ENCODE measurements at regions not wholly inside any gene's neighbourhood (a gene's known extent, or its start where the extent isn't known, plus 50 kb on each side); places are given as distances from the start of the nearest gene placed in this dataset.

DNA sequence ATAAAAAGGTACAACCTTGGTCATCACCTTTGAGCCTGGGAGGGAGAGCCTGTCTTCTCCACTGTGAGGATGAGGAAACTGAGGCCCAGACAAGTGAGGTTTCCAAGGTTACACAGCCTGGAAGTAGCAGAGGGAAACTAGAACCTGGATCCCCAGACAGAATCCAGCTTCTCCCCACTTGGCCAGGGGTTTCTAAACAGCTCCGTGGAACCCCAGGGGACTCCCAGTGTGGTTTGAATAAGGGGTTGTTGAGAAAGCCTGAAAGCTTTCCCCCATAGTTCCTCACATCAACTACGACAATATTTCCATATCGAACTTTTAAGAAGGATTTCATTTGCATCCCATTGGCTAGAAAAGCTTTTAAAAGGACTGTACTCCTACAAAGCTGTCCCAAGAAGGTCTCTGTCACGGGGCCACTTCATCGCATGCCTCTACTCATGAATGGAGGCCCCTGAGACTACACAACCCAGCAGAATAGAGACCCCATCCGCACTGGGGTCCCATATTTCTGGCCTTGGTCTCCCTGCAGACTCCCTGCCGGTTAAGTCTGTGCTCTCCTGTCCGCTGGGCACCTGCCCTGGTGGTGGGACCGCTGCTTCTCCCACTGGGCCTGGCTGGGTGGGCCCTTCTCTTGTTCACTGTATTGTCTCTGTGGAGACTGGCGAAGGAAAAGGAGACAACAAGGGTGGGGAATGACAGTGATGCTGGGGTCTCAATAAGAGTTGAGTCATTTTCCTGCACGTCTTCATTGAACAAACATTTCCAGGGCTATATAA lies 178.5 kb downstream of the SMAD6 start:
- TF ChIP-seq, protein P1, sequence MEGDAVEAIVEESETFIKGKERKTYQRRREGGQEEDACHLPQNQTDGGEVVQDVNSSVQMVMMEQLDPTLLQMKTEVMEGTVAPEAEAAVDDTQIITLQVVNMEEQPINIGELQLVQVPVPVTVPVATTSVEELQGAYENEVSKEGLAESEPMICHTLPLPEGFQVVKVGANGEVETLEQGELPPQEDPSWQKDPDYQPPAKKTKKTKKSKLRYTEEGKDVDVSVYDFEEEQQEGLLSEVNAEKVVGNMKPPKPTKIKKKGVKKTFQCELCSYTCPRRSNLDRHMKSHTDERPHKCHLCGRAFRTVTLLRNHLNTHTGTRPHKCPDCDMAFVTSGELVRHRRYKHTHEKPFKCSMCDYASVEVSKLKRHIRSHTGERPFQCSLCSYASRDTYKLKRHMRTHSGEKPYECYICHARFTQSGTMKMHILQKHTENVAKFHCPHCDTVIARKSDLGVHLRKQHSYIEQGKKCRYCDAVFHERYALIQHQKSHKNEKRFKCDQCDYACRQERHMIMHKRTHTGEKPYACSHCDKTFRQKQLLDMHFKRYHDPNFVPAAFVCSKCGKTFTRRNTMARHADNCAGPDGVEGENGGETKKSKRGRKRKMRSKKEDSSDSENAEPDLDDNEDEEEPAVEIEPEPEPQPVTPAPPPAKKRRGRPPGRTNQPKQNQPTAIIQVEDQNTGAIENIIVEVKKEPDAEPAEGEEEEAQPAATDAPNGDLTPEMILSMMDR (conservative IDR thresholded peaks at IDR 0.05; ENCODE audit: low read depth, low read length) = no peak
- TF ChIP-seq RAD21 (IDR thresholded peaks at IDR 0.05; ENCODE audit: low read length) (no peak), FOS (IDR thresholded peaks at IDR 0.05; ENCODE audit: low read depth, low read length) (no peak), MAFK (IDR thresholded peaks at IDR 0.05; ENCODE audit: low read depth, low read length) (no peak), SMC3 (IDR thresholded peaks at IDR 0.05; ENCODE audit: low read depth, low read length) (no peak), BHLHE40 (IDR thresholded peaks at IDR 0.05; ENCODE audit: low read depth, low read length) (no peak), RFX5 (IDR thresholded peaks at IDR 0.05; ENCODE audit: low read depth, low read length) (no peak)
- TF ChIP-seq, protein P2, sequence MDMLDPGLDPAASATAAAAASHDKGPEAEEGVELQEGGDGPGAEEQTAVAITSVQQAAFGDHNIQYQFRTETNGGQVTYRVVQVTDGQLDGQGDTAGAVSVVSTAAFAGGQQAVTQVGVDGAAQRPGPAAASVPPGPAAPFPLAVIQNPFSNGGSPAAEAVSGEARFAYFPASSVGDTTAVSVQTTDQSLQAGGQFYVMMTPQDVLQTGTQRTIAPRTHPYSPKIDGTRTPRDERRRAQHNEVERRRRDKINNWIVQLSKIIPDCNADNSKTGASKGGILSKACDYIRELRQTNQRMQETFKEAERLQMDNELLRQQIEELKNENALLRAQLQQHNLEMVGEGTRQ (IDR thresholded peaks at IDR 0.05; ENCODE audit: low read depth, low read length) = no peak
